Right lobe of liver (tissue), 4 donors: ENCODE measurements at regions not wholly inside any gene's neighbourhood (a gene's known extent, or its start where the extent isn't known, plus 50 kb on each side); places are given as distances from the start of the nearest gene placed in this dataset.

Experiments
- POLR2A ChIP-seq: fragments of 450-650 bp; IDR thresholded peaks from one replicate; pipeline ENCODE4 v1.6.1; 2017; ENCODE audit warnings: antibody characterized with exemption, mild to moderate bottlenecking
- TF ChIP-seq, protein P1 (sequence below), 4 donors: fragments of 200-600 bp in 3 of 4; fragments of 450-650 bp in 1 of 4; IDR thresholded peaks; one replicate each; pipeline versions ENCODE4 v1.5.1 to v1.8.0; 2016 to 2022; ENCODE audit warnings: antibody characterized with exemption in 4 of 4, mild to moderate bottlenecking in 2 of 4
- donor health status: DM: no; HTN: no; CAD: no.
- donor health status: DM: no; HTN: no; CAD: no.
- donor health status: DM: no; HTN: yes; CAD: no.

DNA sequence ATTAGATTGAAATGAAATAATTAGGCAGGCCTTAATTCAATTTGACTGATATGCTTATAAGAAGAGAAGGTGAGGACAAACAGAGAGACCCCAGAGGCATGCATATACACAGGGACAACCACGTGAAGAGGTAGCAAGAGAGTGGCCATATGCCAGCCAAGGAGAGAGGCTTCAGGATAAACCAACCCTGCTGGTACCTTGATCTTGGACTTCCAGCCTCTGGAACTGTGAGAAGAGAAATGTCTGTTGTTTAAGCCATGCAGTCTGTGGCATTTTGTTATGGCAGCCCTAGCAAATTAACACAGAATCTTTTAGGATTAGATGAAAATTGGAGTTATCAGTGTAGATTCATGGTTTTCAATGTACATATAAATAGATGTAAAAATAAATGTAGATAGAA is 120.1 kb downstream of the KCTD15 start:
- TF ChIP-seq POLR2A: no peak
- TF ChIP-seq, protein P1, sequence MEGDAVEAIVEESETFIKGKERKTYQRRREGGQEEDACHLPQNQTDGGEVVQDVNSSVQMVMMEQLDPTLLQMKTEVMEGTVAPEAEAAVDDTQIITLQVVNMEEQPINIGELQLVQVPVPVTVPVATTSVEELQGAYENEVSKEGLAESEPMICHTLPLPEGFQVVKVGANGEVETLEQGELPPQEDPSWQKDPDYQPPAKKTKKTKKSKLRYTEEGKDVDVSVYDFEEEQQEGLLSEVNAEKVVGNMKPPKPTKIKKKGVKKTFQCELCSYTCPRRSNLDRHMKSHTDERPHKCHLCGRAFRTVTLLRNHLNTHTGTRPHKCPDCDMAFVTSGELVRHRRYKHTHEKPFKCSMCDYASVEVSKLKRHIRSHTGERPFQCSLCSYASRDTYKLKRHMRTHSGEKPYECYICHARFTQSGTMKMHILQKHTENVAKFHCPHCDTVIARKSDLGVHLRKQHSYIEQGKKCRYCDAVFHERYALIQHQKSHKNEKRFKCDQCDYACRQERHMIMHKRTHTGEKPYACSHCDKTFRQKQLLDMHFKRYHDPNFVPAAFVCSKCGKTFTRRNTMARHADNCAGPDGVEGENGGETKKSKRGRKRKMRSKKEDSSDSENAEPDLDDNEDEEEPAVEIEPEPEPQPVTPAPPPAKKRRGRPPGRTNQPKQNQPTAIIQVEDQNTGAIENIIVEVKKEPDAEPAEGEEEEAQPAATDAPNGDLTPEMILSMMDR (IDR thresholded peaks at IDR 0.05): no peak
